HG03442 (cell line): ENCODE measurements at regions not wholly inside any gene's neighbourhood (a gene's known extent, or its start where the extent isn't known, plus 50 kb on each side); places are given as distances from the start of the nearest gene placed in this dataset.
"Not testable (repeated sequence)": the region's sequence is repeated elsewhere in the genome, so short reads cannot be mapped to it uniquely, and the experiment has no call there.

Experiments
- ATAC-seq: cut with Tn5 transposase; IDR thresholded peaks from one replicate; pipeline ENCODE4 v1.9.1; 2021; ENCODE audit warnings: mild to moderate bottlenecking, moderate library complexity; ENCODE audit not compliant: unreplicated experiment

- ATAC-seq, result no peak
These were observed 51.3 kb upstream of the LARGE1 start for GRCh38 chr22:33971561-33971961.

- ATAC-seq, result no peak
These were observed 55.6 kb upstream of the LARGE1 start for GRCh38 chr22:33975841-33976240.

- no peak for ATAC-seq
These were observed 63.3 kb upstream of the LARGE1 start for GRCh38 chr22:33983558-33983957.

- no peak for ATAC-seq
These were observed 63.9 kb upstream of the LARGE1 start for GRCh38 chr22:33984211-33984610.

- ATAC-seq, result no peak
These were observed 64.5 kb upstream of the LARGE1 start for GRCh38 chr22:33984656-33985285.

GRCh38 chr22:33985506-33985905, 65.2 kb upstream of the LARGE1 start:
- ATAC-seq, result no peak

- ATAC-seq, result no peak
These were observed 66.0 kb upstream of the LARGE1 start for GRCh38 chr22:33986167-33986771.

GRCh38 chr22:33986954-33987353, 66.7 kb upstream of the LARGE1 start:
- ATAC-seq, result no peak

- not testable (repeated sequence) for ATAC-seq
These were observed 69.0 kb upstream of the LARGE1 start for GRCh38 chr22:33989263-33989662.

GRCh38 chr22:33991620-33992019, 71.3 kb upstream of the LARGE1 start:
- no peak for ATAC-seq

GRCh38 chr22:33996824-33997223, 76.5 kb upstream of the LARGE1 start:
- no peak for ATAC-seq

GRCh38 chr22:34000879-34001526, 80.7 kb upstream of the LARGE1 start:
- ATAC-seq, result no peak

GRCh38 chr22:34001701-34002466, 81.6 kb upstream of the LARGE1 start:
- ATAC-seq, result no peak

GRCh38 chr22:34004058-34004457, 83.8 kb upstream of the LARGE1 start:
- no peak for ATAC-seq

GRCh38 chr22:34010259-34010658, 90.0 kb upstream of the LARGE1 start:
- ATAC-seq, result no peak

- no peak for ATAC-seq
These were observed 95.4 kb upstream of the LARGE1 start for GRCh38 chr22:34015642-34016041.

- ATAC-seq, result no peak
These were observed 96.9 kb upstream of the LARGE1 start for GRCh38 chr22:34017205-34017604.

GRCh38 chr22:34019190-34019845, 99.0 kb upstream of the LARGE1 start:
- no peak for ATAC-seq

- no peak for ATAC-seq
These were observed 114.9 kb upstream of the LARGE1 start for GRCh38 chr22:34035209-34035608.

- no peak for ATAC-seq
These were observed 116.7 kb upstream of the LARGE1 start for GRCh38 chr22:34036931-34037330.
